ENCODE measurements at regions not wholly inside any gene's neighbourhood (a gene's known extent, or its start where the extent isn't known, plus 50 kb on each side); places are given as distances from the start of the nearest gene placed in this dataset.

DNA sequence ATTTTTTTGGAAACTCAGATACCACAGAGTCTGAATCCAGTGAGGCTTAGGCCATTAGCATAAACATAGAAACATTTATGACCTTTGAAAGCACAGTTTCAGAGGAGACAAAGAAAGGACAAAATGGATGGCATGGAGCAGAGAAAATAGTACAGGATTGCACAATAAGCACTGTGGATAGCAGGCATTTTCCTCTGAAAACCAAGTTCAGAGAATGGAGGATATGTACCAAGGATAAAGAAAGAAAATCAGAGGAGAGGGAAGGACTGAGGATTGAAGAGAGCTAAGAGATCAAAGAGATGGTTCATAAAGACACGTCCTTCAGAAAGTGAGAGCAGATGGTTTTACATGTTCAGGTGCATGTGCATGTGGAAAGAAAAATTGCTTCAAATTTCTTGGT lies 707.2 kb upstream of the CELF2 start:
- DNase-seq (ENCODE audit: low read depth): no peak

DNA sequence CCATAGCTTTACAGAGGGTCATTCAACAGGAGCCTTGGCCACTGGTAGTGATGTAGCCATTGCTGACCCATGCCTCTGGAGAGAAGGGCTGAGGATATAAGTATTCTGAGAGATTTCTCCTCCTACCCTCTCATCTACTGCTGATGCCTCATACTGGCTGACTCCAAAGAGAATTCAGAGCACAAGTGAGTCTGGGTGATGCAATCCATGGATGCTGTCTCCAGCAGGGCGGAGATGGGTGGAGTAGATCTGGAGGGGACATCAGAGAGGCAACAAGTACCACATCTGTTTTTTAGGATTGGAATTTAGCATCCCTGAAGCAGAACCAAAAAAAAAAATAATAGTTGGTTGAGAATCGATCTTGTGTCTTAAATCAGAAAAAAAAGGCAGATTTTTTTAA lies 705.7 kb upstream of the CELF2 start:
- DNase-seq (ENCODE audit: low read depth): no peak

DNA sequence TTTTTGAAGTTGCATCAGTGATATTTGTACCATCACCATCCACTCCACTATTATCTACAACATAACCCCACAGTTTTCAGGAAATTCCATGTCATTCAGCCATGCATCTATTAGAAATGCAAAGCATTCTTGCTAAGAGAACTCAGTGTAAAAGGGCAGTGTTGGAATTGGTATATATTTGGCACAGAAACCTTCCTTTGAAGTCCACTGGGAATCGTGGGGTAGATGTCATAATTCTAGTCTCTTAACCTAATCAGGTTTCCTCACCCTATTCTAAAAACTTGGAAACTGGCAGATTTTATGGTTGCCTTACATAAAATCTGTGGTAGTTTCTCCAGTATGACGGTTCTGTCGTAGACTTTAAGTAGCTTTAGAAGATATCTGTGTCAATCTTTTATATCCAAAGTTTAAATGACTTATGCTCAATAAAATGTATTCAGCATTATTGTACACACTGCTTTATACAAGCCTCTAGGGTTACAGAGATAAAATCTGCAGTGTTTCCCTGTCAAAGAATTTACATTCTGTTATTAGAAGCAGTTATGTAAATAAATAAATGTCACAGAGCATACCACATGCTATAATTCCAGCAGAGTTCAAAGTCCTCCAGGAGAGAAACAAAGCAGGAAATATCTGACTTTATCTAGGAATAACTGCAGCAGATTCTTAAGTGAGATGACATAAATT lies 704.4 kb upstream of the CELF2 start:
- DNase-seq (ENCODE audit: low read depth): peak; percentile 71

DNA sequence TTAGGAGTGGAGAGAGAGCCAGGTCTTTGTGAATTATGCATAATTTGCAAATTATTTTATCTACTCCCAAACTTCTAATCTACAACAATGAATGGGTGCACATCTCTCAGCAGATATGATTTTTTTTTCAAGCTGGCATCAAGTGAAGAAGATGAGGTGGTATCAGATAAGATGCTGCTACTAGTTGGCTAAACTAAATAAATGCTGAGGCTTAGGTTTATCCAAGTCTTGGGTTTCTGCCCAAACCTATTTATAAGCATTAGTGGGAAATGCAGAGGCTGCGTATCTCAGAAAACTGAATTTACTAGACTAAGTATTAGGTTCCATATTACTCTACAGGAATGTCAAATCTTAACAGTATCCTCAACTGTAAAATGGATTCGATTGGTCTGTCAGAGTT lies 703.0 kb upstream of the CELF2 start:
- DNase-seq (ENCODE audit: low read depth): no peak

DNA sequence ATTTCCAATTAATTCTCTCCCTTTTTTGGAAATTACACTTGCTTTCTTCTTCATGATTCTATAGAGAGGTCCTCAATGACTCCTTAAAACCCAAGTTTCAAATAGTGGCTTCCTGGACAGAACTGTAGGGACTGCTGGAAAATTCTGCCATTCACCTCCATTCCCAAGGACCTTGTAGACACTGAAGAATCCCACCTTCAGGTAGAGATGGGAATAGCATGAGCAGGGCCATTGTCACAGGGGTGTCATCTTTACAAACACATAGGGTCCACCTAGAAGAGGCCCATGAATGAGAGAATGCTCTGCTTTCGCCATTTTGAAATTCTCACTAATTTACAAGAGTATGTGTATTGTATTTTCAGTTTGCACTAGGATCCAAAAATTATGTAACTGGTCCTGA lies 701.7 kb upstream of the CELF2 start:
- DNase-seq (ENCODE audit: low read depth): no peak

DNA sequence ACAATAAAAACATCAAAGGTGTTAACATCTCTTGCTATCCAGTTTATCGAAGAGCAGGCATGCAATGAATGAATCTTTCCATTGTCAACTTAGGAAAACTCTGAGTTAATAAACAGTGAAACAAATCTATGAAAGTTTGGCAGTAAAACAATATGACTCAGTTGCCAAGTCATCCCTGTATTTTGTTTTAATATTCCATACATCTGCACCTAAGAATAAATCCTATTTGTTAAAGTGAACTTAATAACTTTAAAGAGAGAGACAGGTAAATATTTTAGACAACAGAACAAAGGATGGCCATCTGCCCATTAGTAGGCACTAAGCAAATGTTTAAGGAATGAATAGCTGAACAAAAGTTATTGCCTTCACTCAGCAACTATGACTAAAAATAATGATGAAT lies 700.5 kb upstream of the CELF2 start:
- DNase-seq (ENCODE audit: low read depth): peak; percentile 35

DNA sequence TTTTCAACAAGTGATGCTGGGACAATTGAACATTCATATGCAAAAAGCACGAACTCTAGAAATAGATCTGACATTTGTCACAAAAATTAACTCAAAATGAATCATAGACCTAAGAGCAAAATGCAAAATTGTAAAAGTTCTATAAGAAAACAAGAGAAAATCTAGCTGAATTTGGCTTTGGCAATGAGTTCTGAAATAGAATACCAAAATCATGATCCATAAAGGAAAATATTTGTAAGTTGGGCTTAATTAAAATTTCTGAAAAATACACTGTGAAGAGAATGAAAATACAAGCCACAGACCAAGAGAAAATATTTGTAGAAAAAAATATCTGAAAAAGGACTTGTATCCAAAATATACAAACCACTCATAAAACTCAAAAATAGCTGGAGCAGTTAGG lies 698.8 kb upstream of the CELF2 start:
- no peak for DNase-seq (ENCODE audit: low read depth)

DNA sequence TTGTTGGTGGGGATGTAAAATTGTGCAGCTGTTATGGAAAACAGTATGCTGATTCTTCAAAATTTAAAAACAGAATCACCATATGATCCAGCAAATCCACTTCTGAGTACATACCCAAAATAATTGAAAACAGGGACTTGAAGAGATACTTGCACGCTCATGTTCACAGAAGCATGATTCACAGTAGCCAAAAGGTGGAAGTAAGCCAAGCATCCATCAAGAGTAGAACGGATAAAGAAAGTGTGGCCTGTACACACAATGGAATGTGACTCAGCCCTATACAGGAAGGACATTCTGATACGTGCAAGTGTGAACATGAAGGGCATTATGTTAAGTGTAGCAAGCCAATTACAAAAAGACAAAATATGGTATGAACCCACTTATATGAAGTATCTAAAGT lies 696.7 kb upstream of the CELF2 start:
- peak; percentile 83 for DNase-seq (ENCODE audit: low read depth)

DNA sequence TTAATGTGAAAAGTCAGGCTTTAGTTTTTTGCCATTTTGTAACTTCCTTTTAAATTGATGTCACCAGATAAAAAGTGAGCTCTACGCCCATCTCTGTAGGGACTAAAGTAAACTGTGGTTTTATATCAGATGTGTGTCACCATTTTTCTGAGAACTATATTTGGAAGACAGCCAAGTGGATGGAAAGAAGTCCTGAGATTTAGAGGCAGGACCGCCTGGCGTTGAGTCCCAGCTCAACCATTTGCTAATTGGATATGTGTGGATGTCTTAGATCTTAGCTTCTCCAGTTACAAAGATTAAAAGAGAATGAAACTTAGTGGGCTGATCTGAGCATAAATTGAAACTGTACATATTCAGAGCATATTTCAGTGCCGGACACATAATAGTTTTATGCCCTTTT lies 691.6 kb upstream of the CELF2 start:
- peak; percentile 74 for DNase-seq (ENCODE audit: low read depth)

DNA sequence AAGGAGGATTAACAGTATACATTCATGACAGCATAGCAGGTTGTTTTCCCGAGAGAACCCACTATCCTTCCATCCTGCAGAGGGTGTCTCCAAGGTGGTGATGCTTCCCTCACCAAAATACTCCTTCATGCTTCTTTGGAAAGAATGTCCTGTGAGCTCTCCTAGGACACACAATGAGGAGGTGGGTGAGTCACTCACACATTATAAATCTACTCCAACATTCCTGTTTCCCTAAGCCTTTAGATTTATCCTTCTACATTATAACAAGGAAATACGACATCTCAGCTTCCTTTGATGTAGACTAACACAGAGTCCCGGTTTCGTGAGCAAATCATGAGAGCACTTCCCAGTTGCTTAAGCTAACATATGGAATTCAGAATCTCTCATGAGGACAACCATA lies 689.7 kb upstream of the CELF2 start:
- DNase-seq (ENCODE audit: low read depth): no peak

DNA sequence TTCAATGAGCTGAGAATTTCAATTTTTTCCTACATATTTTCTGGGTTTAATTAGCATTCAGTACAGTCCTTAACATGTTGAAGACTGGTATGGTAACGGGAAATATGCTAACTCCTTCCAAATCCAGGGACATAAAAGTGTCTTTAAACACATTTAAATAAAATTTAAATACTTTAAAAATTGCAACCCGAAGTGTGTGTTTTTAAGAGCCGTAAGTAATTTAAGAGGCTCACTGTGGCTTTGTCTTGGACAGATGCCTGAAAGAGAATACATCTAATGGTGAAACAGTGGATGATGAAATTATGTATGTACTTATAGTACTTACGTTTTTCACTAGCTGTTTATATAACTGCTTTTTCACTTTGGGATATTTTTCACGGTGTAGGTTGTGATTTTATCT lies 687.3 kb upstream of the CELF2 start:
- DNase-seq (ENCODE audit: low read depth): peak; percentile 80

DNA sequence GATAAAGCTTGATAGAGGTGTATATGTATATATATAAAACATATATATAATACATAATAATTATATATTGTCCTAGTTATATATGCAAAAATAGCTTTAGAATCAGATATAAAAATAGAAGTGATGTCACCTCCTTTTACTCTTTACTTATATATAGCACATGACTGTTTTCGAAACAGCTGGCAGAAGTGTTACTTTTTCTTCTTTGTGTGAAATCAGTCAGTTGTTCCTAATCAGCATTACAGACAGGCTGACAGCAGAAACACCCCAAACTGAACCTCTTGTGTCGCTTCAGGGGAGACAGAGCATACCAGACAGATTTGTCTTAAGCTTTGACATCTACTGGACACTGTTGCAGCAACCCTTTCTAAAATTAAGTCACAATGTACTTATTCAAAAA lies 684.9 kb upstream of the CELF2 start:
- no peak for DNase-seq (ENCODE audit: low read depth)

DNA sequence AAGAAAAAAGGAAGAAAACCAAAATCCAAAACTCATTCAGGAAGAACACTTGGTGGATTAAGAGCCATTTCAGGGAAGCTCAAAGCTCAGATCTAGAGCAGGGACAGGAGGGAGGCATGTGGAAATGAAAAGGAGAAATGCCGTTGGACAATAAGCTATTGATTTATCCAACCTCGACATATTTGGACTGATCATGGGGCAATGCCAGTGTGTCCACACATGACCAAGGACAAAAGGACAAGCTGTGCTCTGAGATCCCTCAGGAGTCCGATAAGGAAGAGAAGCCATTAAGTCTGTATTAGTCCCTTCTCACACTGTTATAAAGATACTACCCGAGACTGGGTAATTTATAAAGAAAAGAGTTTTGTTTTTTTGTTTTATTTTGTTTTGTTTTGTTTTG lies 684.0 kb upstream of the CELF2 start:
- DNase-seq (ENCODE audit: low read depth): no peak

DNA sequence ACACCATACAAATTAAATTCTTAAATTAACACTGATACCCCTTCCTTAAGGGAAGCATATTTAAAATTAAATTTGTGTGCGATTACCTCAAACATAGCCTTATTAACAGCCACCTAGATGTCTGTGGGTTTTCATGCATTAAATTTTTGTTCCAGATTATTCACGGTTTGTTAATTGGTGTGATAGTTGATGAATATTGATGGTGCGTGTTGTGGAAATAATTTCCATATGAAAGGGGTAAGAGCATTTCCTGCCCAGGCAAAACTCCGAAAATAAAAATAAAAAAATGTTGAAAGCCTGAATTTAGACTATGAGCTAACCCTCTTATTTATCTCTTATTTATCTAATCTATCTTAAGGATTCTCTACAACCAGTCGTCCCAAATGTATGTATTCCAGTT lies 679.3 kb upstream of the CELF2 start:
- DNase-seq (ENCODE audit: low read depth): no peak

DNA sequence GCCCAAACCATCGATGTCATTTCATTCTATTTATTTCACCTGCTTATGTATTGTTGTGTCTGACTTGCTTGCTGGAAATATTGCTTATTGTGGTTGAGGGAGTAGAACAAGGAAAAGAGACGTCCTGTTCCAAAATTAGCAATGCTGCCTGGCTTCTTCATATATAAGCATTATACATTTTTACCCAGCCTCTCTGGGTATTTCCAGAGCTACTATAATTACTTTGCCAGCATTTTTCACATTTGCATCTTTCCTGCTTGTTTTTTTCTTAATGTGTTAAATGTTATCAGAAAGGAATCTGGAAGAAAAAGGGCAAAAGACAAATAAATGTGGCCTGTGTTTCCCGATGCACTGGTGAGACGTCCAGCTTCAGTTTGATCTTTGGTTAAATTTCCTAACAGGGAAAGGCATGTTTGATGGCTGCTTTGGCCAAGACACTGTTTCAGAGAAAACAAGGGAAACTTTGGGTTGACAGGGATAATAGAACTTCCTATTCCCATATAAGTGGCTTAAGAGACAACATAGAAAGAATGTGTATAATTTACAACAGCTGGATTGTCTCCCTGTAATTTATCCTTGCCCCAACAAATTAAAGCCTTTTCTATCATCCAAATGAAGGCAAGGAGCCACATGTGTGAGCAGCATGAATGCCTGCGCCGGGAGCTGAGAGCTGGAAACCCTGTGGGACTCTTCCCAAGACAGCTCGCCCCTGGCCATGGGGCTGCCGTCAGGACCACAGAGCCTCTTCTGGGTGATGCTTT lies 671.1 kb upstream of the CELF2 start:
- DNase-seq (ENCODE audit: low read depth): no peak

DNA sequence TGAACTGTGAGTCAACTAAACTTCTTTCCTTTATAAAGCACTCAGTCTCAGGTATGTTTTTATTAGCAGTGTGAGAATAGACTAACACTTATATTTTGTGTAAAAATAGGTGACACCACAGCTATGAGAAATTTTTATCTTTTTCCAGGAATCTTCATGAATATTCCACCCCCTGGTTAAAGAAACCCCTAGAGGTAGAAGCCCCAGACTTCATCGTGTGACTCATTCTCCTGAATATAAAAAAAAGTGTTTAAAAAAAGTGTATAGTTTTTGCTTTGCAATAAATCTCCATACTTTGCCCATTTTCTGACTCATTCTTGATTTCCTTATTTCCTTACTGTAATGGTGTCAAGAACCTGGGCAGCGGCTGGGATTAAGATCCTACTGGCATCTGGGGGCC lies 667.6 kb upstream of the CELF2 start:
- no peak for DNase-seq (ENCODE audit: low read depth)

DNA sequence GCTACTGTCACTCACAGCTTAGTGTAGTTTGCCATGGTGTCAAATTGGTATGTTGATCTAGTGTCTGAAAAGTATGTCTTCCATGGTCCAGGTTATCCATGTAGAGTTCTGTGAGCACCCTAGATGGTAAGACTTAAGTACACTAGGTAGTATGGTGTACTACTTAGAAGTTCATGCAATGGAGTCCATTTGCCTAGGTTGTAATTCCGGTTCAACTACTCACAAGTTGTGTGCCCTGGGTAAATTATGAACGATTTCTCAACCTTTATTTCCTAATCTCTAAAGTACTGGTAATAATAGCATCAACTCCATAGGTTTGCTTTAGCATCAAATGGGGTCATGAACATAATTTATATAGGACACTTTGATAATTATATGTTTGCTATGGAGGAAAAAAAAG lies 666.2 kb upstream of the CELF2 start:
- no peak for DNase-seq (ENCODE audit: low read depth)

DNA sequence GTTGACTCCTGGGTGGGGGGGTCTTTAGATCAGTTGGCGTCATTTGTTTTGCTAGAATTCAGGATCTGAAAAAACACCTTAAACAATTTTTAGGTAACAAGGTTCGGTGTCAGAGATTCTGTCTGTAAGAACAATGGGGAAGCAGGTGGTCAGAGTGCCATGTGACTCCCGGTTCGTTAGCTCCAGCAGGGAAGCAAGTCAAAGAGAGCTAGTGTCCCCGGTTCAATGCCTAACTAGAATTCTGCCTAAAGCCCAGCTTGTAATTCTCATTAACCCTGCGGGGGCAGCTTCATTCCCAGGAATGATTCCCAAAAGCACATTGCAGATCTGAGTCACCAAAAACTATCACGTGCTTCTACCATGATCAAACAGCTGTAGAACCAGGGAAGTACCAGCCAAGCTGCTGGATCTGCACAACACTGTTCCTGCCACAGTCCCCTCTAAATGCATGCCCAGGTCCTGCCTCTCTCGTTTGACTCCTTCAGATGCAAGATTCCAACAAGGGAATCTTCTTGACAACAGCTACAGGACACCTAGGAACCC lies 664.3 kb upstream of the CELF2 start:
- no peak for DNase-seq (ENCODE audit: low read depth)

DNA sequence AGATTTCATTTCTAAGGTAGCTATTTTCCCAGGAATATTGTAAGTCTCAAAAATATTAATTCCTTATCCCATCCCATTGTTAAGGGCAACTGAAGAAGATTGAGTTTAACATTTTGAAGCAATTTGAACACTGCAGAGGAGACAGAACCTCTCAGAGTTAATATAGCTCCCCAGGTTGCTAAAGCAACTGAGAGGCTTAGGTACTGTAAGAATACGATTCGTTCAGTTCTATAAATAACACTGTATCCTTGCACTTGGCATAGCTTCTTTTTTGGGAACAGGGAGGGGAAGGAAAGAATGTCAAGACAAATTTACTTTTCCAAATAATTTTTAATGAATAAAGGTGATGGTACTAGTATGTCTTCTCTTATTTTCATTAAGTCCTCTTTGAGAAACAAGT lies 658.4 kb upstream of the CELF2 start:
- DNase-seq (ENCODE audit: low read depth): no peak

DNA sequence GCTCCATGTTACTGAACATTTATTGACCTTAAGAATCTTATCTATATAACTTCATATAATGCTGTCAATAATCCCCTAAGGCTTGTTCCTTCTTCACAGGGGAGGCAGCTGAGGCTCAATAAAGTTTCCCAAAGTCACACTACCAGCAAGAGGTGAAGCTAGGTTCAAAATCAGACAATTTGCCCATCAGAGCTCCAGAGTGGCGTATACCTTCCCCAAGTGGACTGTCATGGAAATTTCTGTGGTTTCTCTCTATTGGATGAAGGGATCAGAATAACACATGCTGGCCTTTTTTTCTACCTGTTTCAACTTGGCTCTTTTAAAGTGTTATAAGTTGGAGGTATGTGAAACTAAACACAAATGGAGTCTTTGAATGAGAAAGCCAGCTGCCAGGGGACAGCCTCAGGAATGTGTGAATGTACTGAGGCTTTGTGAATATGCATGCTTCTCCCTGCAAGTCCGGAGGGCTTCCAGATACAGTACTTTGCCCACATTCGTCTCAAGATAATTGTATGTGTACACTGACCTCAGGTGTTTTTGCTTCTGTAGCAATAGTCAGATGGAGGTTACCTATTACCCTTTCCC lies 656.3 kb upstream of the CELF2 start:
- DNase-seq (ENCODE audit: low read depth): no peak

DNA sequence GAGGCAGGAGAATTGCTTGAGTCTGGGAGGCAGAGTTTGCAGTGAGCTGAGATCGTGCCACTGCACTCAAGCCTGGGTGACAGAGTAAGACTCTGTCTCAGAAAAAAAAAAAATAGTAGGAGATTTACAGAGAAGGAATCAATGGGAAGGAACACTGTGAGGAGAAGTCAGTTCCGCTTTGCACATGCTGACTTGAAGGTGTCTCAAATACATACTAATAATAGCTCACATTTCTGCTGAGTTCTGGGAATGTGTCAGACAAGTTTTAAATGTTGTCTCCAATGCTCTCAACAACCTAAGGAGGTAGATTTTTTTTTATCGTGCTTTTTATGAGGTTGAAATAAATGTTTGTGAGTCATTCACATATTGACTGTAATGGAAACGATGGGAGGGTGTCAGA lies 654.9 kb upstream of the CELF2 start:
- no peak for DNase-seq (ENCODE audit: low read depth)

DNA sequence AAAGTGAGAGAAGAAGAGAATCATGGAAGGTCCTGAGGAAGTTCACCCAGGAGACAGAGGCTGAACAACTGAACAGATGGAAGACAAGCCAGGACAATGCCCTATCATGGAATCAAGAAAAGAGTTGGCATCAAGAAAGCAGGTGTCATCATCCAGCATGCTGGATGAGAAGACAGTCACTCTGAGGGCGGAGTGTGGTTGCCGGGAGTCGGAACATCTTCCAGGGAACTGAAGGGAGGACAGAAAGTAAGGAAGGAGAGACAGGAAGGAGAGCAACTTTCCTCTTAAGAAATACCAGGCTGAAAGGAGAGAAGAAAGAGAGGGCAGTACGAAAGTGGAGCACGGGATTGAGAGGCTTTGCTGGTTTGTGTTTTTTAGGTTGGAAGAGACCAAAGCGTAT lies 654.5 kb upstream of the CELF2 start:
- DNase-seq (ENCODE audit: low read depth): no peak

DNA sequence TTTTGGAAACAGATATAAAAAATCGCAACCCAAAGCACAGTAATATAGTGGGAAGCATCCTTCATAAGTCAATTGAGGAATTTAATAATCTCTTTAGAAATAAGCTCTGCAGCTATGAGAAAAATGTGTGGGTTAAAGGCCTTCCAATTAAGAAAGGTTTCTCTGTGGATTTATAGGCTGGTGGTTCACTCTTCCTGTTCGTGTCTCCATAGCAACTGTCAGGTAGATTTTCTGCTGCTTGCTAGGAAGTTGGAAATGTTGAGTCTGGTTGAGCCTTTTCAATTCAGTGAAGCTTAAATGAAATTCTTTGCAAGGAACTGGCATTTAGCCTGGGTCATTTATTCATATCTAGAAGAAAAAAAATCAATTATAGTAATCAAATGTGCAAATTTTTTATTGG lies 652.8 kb upstream of the CELF2 start:
- DNase-seq (ENCODE audit: low read depth): no peak
